BLaER1 treated with 17β-estradiol and CSF1 and Interleukin-3, amounts not matched to agents 10 nM and 100 nM (cell line): ENCODE measurements at regions not wholly inside any gene's neighbourhood (a gene's known extent, or its start where the extent isn't known, plus 50 kb on each side); places are given as distances from the start of the nearest gene placed in this dataset.

Experiments
- H3K27ac ChIP-seq, 11 experiments: shearing (Covaris generic); formaldehyde crosslinking; 2 replicates each; pipeline ENCODE4 v1.8.1; 2022
- H3K27me3 ChIP-seq, 11 experiments: shearing (Covaris generic); formaldehyde crosslinking; 2 replicates each; pipeline ENCODE4 v1.8.1; 2022
- H3K36me3 ChIP-seq, 11 experiments: shearing (Covaris generic); formaldehyde crosslinking; 2 replicates each; pipeline ENCODE4 v1.8.1; 2022
- H3K4me1 ChIP-seq, 10 experiments: shearing (Covaris generic); formaldehyde crosslinking; 2 replicates each; pipeline ENCODE4 v1.8.1; 2022
- H3K4me2 ChIP-seq, 11 experiments: shearing (Covaris generic); formaldehyde crosslinking; 2 replicates each; pipeline ENCODE4 v1.8.1; 2022
- H3K4me3 ChIP-seq, 10 experiments: shearing (Covaris generic); formaldehyde crosslinking; 2 replicates each; pipeline ENCODE4 v1.8.1; 2022
- H3K9ac ChIP-seq, 11 experiments: shearing (Covaris generic); formaldehyde crosslinking; 2 replicates each; pipeline ENCODE4 v1.8.1; 2022
- H3K9me3 ChIP-seq, 11 experiments: shearing (Covaris generic); formaldehyde crosslinking; replicated peaks in 1 of 11; 2 replicates each; pipeline ENCODE4 v1.8.1; 2022
- H4K20me1 ChIP-seq, 11 experiments: shearing (Covaris generic); formaldehyde crosslinking; 2 replicates each; pipeline ENCODE4 v1.8.1; 2022
- Cebpa-rat ChIP-seq, 11 experiments: shearing (Covaris generic); IDR thresholded peaks; 2 replicates each; pipeline ENCODE4 v1.8.1; 2022

- H3K9me3 ChIP-seq, result peaks cover 20 to 24% (median 20%) of the 10 kb centered on the region in 11 experiments
- H3K36me3 ChIP-seq, result no peaks in the 10 kb centered on the region; a peak in 1 of 22 replicates
- no peaks in the 10 kb centered on the region for H3K4me1 ChIP-seq
- H4K20me1 ChIP-seq, result no peaks in the 10 kb centered on the region
- no peak for TF ChIP-seq Cebpa-rat (IDR thresholded peaks at IDR 0.05)
- no peak overlapping the region for H3K9ac ChIP-seq
- no peak overlapping the region for H3K4me3 ChIP-seq
- H3K4me2 ChIP-seq, result no peak overlapping the region
- H3K27me3 ChIP-seq, result no peaks in the 10 kb centered on the region
- no peak overlapping the region for H3K27ac ChIP-seq
These were observed 130.8 kb downstream of the DIPK2A start for GRCh38 chr3:144102421-144102820.

- H4K20me1 ChIP-seq, result no peaks in the 10 kb centered on the region
- no peak for TF ChIP-seq Cebpa-rat (IDR thresholded peaks at IDR 0.05)
These were observed 132.6 kb downstream of the DIPK2A start for GRCh38 chr3:144104186-144104585.

GRCh38 chr3:144104679-144105078, 133.1 kb downstream of the DIPK2A start:
- H3K36me3 ChIP-seq, result no peaks in the 10 kb centered on the region; a peak in 1 of 22 replicates
- no peak overlapping the region for H3K9ac ChIP-seq
- H3K4me1 ChIP-seq, result no peaks in the 10 kb centered on the region
- peaks cover 4 to 7% (median 5%) of the 10 kb centered on the region in 11 experiments for H3K9me3 ChIP-seq
- no peaks in the 10 kb centered on the region for H4K20me1 ChIP-seq
- no peak for TF ChIP-seq Cebpa-rat (IDR thresholded peaks at IDR 0.05)
- no peak overlapping the region for H3K4me3 ChIP-seq
- no peak overlapping the region for H3K27ac ChIP-seq
- no peak overlapping the region for H3K4me2 ChIP-seq
- H3K27me3 ChIP-seq, result no peaks in the 10 kb centered on the region

More at GRCh38 chr3:144104186-144104585, 132.6 kb downstream of the DIPK2A start:
- no peak overlapping the region for H3K9ac ChIP-seq
- H3K27me3 ChIP-seq, result no peaks in the 10 kb centered on the region
- no peaks in the 10 kb centered on the region; a peak in 1 of 22 replicates for H3K36me3 ChIP-seq
- no peak overlapping the region for H3K4me2 ChIP-seq
- peaks cover 9 to 12% (median 10%) of the 10 kb centered on the region in 11 experiments for H3K9me3 ChIP-seq
- H3K4me1 ChIP-seq, result no peaks in the 10 kb centered on the region
- H3K27ac ChIP-seq, result no peak overlapping the region
- no peak overlapping the region for H3K4me3 ChIP-seq

GRCh38 chr3:144105542-144105941, 133.9 kb downstream of the DIPK2A start:
- Histone ChIP-seq H3K36me3 (no peaks in the 10 kb centered on the region), H3K4me3 (no peak overlapping the region), H3K4me2 (no peak overlapping the region), H3K9ac (no peak overlapping the region), H3K27ac (no peak overlapping the region), H3K4me1 (no peaks in the 10 kb centered on the region), H4K20me1 (no peaks in the 10 kb centered on the region), H3K27me3 (no peaks in the 10 kb centered on the region), H3K9me3 (no peaks in the 10 kb centered on the region)
- no peak for TF ChIP-seq Cebpa-rat (IDR thresholded peaks at IDR 0.05)

- Histone ChIP-seq H3K4me1 (no peaks in the 10 kb centered on the region), H3K27me3 (no peaks in the 10 kb centered on the region), H3K36me3 (no peaks in the 10 kb centered on the region), H4K20me1 (no peaks in the 10 kb centered on the region), H3K4me3 (no peak overlapping the region), H3K27ac (no peak overlapping the region), H3K4me2 (no peak overlapping the region), H3K9me3 (no peaks in the 10 kb centered on the region), H3K9ac (no peak overlapping the region)
- no peak for TF ChIP-seq Cebpa-rat (IDR thresholded peaks at IDR 0.05)
These were observed 135.3 kb downstream of the DIPK2A start for GRCh38 chr3:144106970-144107369.

- Histone ChIP-seq H3K27me3 (no peaks in the 10 kb centered on the region), H3K27ac (no peak overlapping the region)
- TF ChIP-seq Cebpa-rat (IDR thresholded peaks at IDR 0.05), result no peak
These were observed 136.3 kb downstream of the DIPK2A start for GRCh38 chr3:144107923-144108322.

GRCh38 chr3:144109944-144110343, 138.3 kb downstream of the DIPK2A start:
- no peak overlapping the region for H3K27ac ChIP-seq
- no peaks in the 10 kb centered on the region for H3K9me3 ChIP-seq
- no peaks in the 10 kb centered on the region for H4K20me1 ChIP-seq
- H3K4me3 ChIP-seq, result no peak overlapping the region
- no peak overlapping the region for H3K4me2 ChIP-seq
- H3K27me3 ChIP-seq, result no peaks in the 10 kb centered on the region
- no peak overlapping the region for H3K9ac ChIP-seq
- H3K4me1 ChIP-seq, result peaks cover 0 to 4% (median 0%) of the 10 kb centered on the region in 10 experiments; a peak in 3 of 20 replicates
- TF ChIP-seq Cebpa-rat (IDR thresholded peaks at IDR 0.05), result no peak
- no peaks in the 10 kb centered on the region for H3K36me3 ChIP-seq

More at GRCh38 chr3:144107923-144108322, 136.3 kb downstream of the DIPK2A start:
- no peaks in the 10 kb centered on the region for H3K9me3 ChIP-seq
- no peaks in the 10 kb centered on the region for H4K20me1 ChIP-seq
- H3K36me3 ChIP-seq, result no peaks in the 10 kb centered on the region
- no peaks in the 10 kb centered on the region for H3K4me1 ChIP-seq
- no peak overlapping the region for H3K4me2 ChIP-seq
- H3K9ac ChIP-seq, result no peak overlapping the region
- no peak overlapping the region for H3K4me3 ChIP-seq

- Histone ChIP-seq H3K27ac (no peak overlapping the region), H3K36me3 (no peaks in the 10 kb centered on the region)
- no peak for TF ChIP-seq Cebpa-rat (IDR thresholded peaks at IDR 0.05)
These were observed 140.4 kb downstream of the DIPK2A start for GRCh38 chr3:144112036-144112435.

GRCh38 chr3:144112437-144112836, 140.8 kb downstream of the DIPK2A start:
- no peak for TF ChIP-seq Cebpa-rat (IDR thresholded peaks at IDR 0.05)
- peaks cover 0 to 6% (median 0%) of the 10 kb centered on the region in 10 experiments; a peak in 3 of 20 replicates for H3K4me1 ChIP-seq
- no peak overlapping the region for H3K27ac ChIP-seq

More at GRCh38 chr3:144112036-144112435, 140.4 kb downstream of the DIPK2A start:
- Histone ChIP-seq H3K4me1 (peaks cover 0 to 6% (median 0%) of the 10 kb centered on the region in 10 experiments; a peak in 3 of 20 replicates), H3K27me3 (no peaks in the 10 kb centered on the region), H4K20me1 (no peaks in the 10 kb centered on the region), H3K9ac (no peak overlapping the region), H3K9me3 (no peaks in the 10 kb centered on the region), H3K4me3 (no peak overlapping the region), H3K4me2 (no peak overlapping the region)

GRCh38 chr3:144114767-144115166, 143.1 kb downstream of the DIPK2A start:
- peaks cover 0 to 6% (median 0%) of the 10 kb centered on the region in 10 experiments; a peak in 3 of 20 replicates for H3K4me1 ChIP-seq
- no peak overlapping the region for H3K27ac ChIP-seq
- no peaks in the 10 kb centered on the region for H3K27me3 ChIP-seq
- no peaks in the 10 kb centered on the region for H3K36me3 ChIP-seq
- peaks cover 0 to 6% (median 0%) of the 10 kb centered on the region in 11 experiments; a peak in 2 of 22 replicates for H3K9me3 ChIP-seq
- no peak overlapping the region for H3K9ac ChIP-seq
- peak overlapping the region in 3 of 11 experiments; percentile 5 to 19 (median 8); a peak in 1 of 22 replicates for H3K4me2 ChIP-seq
- H4K20me1 ChIP-seq, result no peaks in the 10 kb centered on the region
- no peak overlapping the region for H3K4me3 ChIP-seq
- TF ChIP-seq Cebpa-rat (IDR thresholded peaks at IDR 0.05), result no peak

More at GRCh38 chr3:144112437-144112836, 140.8 kb downstream of the DIPK2A start:
- H3K36me3 ChIP-seq, result no peaks in the 10 kb centered on the region
- no peaks in the 10 kb centered on the region for H3K9me3 ChIP-seq
- no peak overlapping the region for H3K4me3 ChIP-seq
- H3K9ac ChIP-seq, result no peak overlapping the region
- H3K4me2 ChIP-seq, result no peak overlapping the region
- no peaks in the 10 kb centered on the region for H3K27me3 ChIP-seq
- no peaks in the 10 kb centered on the region for H4K20me1 ChIP-seq
